Lower leg skin (tissue), 4 donors: ENCODE measurements at regions not wholly inside any gene's neighbourhood (a gene's known extent, or its start where the extent isn't known, plus 50 kb on each side); places are given as distances from the start of the nearest gene placed in this dataset.

ENCODE experiments used
- DNase-seq, 2 donors: peaks; one replicate each; pipeline ENCODE4 v3.0.0-alpha.2; 2019; ENCODE audit warnings: low spot score in 2 of 2
- H3K4me3 ChIP-seq: fragments of 200-600 bp; sonication (generic); 2 replicates; pipeline ENCODE4 v1.5.1; 2017; ENCODE audit warnings: mild to moderate bottlenecking, low read depth; ENCODE audit not compliant: poor library complexity, severe bottlenecking
- POLR2A ChIP-seq, 2 donors: fragments of 450-650 bp; IDR thresholded peaks; one replicate each; pipeline ENCODE4 v1.6.1; 2016 to 2017; ENCODE audit warnings: antibody characterized with exemption in 2 of 2, mild to moderate bottlenecking in 1 of 2, moderate library complexity in 1 of 2
- WGBS, 2 donors: methylation state at CpG; one replicate each; pipeline ENCODE4 v1.1.5; 2018; 5-methylcytosine and 5-hydroxymethylcytosine counted together
- intact Hi-C: fragments of 100-400 bp; cut with DNase I; formaldehyde crosslinking; loops from one replicate; pipeline ENCODE4 v1.15.0; 2023; ENCODE audit warnings: low total_unique reads
- TF ChIP-seq, protein P1 (sequence below), 3 donors: fragments of 450-650 bp; IDR thresholded peaks; one replicate each; pipeline ENCODE4 v1.5.1; 2016; ENCODE audit warnings: antibody characterized with exemption in 3 of 3, mild to moderate bottlenecking in 3 of 3, moderate library complexity in 2 of 3

DNA sequence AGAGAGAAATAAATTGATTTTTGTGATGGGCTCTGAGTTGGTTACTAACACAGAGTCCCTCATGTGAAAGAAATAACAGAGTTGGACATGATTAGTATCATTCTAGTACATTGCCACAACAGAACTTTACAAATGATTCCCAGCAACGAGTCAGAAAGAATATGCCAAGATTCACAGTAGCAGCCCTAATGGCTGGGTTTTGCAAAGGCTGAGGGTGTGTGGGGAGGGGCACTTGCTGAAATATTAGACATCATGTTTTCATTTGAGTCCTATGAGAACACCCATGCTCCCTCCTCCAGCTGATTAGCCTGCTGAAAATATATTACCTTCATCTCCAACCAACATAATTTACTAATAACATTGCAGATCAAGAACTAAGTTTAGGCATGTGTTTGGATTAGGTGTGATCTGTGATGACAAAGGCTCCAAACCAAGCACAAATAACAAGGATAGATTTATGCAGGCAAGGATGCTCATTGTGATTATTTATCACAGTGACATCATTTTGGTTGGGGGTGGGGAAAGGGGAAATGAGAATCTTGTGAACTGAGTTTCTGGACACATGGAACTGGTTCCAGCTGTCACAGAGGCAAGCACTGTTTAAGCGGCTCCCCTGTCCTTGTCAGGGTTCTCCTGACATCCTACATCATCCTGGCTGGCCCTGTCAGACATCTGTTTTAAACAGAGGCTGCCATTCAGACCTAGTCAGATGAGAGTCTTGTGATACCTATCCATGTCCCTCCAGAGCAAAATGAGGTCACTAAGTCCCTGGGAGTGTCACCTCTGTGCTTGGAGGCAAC is 205.8 kb upstream of the NCKAP5 start:
- DNase-seq, result peak in 1 of 2 donors; percentile 47
- intact Hi-C loops, result no loop called here
- WGBS, 2 donors, result 28 to 29% methylated on average over 2 of the region's 2 CpGs
- TF ChIP-seq, protein P1, sequence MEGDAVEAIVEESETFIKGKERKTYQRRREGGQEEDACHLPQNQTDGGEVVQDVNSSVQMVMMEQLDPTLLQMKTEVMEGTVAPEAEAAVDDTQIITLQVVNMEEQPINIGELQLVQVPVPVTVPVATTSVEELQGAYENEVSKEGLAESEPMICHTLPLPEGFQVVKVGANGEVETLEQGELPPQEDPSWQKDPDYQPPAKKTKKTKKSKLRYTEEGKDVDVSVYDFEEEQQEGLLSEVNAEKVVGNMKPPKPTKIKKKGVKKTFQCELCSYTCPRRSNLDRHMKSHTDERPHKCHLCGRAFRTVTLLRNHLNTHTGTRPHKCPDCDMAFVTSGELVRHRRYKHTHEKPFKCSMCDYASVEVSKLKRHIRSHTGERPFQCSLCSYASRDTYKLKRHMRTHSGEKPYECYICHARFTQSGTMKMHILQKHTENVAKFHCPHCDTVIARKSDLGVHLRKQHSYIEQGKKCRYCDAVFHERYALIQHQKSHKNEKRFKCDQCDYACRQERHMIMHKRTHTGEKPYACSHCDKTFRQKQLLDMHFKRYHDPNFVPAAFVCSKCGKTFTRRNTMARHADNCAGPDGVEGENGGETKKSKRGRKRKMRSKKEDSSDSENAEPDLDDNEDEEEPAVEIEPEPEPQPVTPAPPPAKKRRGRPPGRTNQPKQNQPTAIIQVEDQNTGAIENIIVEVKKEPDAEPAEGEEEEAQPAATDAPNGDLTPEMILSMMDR (IDR thresholded peaks at IDR 0.05), result no peak
- no peak overlapping the region for H3K4me3 ChIP-seq

GRCh38 chr2:133774654-133775015 is 206.4 kb upstream of the NCKAP5 start:
- WGBS, 2 donors, result 38 to 39% methylated on average over 5 of the region's 5 CpGs
- no peak for DNase-seq
- intact Hi-C loops, result no loop called here
- TF ChIP-seq POLR2A (IDR thresholded peaks at IDR 0.05), result no peak
- TF ChIP-seq, protein P1 (IDR thresholded peaks at IDR 0.05), result no peak
- no peak overlapping the region for H3K4me3 ChIP-seq

DNA sequence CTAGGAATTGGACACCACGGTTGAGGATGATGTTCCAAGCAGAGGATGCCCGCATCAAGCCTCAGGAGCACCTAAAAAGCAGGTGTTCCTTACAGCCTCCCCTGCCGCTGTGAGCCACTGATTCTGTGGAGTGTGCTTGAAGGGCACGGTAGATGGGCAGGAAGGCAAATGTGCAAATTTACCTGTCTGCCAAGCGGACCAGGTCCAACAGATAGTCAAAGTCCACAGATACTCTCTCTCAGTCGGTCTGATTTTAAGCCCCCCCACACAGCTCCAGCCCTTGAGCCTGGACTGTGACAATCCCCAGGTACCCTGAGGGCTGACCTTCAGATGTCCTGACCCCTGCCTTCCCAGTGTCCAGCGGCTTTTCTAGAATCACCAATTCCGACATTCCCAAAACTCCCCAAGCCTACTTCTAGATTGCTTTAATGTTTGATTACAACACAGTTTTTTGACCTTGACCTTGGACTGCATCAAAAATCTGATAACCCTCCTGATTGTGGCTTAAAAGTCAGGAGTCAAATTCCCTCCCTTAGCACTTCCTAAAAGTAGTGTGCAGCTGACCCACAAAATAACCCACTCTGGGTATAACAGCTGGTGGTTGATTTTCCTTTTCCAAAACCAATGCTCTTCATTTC is 208.8 kb upstream of the NCKAP5 start:
- TF ChIP-seq, protein P1 (IDR thresholded peaks at IDR 0.05), result no peak
- no peak for TF ChIP-seq POLR2A (IDR thresholded peaks at IDR 0.05)
- 91 to 93% methylated on average over 8 of the region's 8 CpGs for WGBS, 2 donors
- no peak overlapping the region for H3K4me3 ChIP-seq
- DNase-seq, result no peak
- intact Hi-C loops, result no loop called here

DNA sequence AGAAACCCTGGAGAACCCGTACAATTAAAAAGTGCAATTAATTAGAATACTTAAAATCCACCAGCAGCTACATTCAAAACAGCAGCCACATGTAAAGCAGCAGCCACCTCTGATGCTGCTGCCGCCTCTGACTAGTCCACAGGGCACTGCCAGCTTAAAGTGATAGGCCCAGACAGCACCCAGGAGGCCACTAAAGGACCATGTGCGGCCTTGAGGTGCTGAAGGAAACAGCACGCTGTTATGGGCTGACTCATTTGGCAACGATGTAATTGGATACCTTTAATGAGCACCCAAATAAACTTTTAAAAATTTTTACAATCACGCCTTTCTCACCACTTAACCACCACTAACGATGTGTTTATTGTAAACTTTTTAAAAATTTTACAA is 209.3 kb upstream of the NCKAP5 start:
- 59 to 66% methylated on average over 7 of the region's 7 CpGs for WGBS, 2 donors
- TF ChIP-seq, protein P1 (IDR thresholded peaks at IDR 0.05), result no peak
- no peak for TF ChIP-seq POLR2A (IDR thresholded peaks at IDR 0.05)
- no peak overlapping the region for H3K4me3 ChIP-seq
- no peak for DNase-seq
- intact Hi-C loops, result no loop called here

DNA sequence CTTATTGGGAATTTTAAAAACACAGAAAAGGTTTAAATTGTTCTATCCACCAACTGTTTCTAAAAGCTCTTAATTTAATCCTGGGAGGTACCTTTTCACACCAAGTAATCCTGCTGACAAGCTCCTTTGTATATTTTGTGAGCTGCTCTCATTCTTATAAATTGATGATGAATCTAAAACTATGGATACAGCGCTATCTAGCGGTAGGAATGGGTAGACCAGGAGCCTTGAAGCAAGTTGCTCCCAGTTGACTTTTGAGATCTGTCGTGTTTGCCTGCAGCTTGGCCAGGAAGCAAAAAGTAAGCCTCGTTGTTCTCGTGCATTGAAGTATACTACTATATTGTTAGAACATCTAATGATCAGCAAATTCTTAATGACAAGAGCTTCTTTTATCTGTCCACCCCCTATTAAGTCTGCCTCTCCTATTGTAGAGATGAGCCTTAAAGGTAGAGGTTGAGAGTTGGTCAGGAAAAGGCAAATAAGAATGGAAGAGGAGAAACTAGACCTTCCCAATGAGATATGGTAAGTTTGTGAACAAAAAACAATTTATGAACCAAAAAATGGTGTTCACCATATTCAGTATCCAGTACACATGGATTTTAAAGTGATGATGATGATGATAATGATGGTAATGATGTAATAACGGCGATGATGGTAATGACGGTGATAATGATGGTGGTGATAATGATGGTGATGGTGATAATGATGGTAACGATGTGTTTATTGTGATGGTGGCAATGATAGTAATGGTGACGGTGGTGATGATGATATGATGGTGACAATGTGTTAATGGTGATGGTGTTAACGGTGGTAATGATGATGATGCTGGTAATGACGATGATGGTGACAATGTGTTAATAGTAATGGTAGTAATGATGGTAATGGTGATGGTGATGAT is 212.1 kb upstream of the NCKAP5 start:
- TF ChIP-seq, protein P1 (IDR thresholded peaks at IDR 0.05), result no peak
- no peak for TF ChIP-seq POLR2A (IDR thresholded peaks at IDR 0.05)
- intact Hi-C loops, result no loop called here
- no peak overlapping the region for H3K4me3 ChIP-seq
- peak in 1 of 2 donors; percentile 71 for DNase-seq
- 49 to 50% methylated on average over 12 of the region's 12 CpGs for WGBS, 2 donors
